ENCODE measurements at regions not wholly inside any gene's neighbourhood (a gene's known extent, or its start where the extent isn't known, plus 50 kb on each side); places are given as distances from the start of the nearest gene placed in this dataset.

DNA sequence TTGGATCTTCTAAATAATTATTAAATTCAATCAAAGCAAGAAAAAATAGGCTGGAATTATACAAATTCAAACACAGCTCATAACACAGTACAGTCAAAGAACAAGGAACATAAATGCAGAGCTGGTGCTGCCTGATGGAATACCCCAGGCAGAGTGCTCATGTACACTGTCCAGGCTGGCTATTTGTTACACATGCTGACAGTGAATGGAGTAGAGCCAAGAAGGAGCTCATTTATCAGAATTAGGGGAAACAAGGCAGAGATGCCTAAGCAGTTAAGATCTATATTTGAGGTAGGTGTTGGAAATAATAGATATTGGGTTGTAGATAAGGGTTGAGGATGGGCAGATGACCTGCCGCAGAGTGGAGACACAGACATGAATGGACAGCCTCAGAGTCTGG lies 788.2 kb upstream of the ARPP21 start:
- in situ Hi-C loops (cut with HindIII; ENCODE audit: low sequenced_read_pairs), result no loop called here

DNA sequence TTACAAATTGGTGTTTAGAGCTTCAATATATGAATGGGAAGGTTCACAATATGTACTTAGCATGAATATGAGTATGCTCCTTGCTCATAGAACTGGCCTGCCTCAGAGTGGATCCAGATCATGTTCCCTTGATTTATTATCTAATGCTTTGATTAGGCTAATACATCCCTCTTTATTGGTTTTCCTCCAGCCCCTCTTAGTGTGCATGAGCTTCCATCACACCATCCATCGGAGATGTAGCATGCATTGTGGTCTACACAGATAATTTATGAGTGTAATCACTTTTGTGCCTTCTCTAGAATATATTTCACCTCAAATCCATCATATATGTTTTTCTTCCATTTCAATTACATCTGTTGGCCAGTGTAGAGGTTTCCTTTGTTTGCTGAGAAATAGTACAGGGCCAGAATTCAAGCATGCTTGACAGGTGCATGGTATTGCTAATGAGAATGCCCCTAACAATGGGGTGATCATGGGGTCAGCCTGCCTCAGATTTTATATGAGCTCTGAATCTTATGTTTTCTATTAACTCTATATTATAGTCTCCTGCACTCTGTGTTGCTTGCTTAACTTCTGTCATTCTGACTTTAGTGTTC lies 786.4 kb upstream of the ARPP21 start:
- in situ Hi-C loops (cut with HindIII; ENCODE audit: low sequenced_read_pairs), result no loop called here

DNA sequence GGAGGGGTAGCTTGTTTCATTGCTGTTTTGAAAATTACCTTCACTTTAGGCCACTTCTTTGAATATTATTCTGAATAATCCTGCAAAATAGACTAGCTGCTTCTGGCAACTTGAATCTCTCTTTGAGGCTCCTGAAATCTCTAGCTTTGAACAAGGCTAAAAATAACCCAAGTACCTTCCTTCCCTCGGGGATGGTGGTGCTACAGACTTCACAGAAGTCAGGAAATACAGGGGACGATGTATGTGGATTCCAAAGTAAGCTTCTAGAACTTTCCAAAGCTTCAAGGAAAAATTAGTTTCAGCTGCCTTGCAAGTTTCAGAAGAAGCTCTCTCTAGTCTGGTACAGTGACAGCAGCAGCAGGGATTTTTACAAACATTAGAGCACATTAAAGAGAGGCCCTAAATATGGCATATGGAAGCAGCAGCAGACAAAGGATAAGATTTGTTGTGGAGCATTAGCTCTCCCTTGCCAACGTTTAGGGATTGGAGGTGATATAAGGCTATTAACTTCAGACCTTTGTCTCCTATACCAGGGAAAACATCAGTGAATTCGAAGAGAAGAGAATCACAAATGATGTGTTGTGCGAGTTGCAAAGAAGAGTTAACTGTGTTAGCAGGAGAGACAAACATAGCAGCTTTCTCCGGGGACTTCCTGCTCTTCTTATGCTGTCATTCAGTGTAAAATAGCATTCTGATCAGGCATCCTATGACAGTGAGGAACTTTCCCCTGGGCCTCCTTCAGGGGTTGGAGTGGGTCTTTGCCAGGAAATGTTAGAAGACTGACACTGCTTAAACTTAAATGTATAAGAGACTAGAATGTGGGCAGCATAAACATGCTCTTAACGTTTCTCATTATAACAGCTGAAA lies 783.0 kb upstream of the ARPP21 start:
- in situ Hi-C loops (cut with HindIII; ENCODE audit: low sequenced_read_pairs), result no loop called here

DNA sequence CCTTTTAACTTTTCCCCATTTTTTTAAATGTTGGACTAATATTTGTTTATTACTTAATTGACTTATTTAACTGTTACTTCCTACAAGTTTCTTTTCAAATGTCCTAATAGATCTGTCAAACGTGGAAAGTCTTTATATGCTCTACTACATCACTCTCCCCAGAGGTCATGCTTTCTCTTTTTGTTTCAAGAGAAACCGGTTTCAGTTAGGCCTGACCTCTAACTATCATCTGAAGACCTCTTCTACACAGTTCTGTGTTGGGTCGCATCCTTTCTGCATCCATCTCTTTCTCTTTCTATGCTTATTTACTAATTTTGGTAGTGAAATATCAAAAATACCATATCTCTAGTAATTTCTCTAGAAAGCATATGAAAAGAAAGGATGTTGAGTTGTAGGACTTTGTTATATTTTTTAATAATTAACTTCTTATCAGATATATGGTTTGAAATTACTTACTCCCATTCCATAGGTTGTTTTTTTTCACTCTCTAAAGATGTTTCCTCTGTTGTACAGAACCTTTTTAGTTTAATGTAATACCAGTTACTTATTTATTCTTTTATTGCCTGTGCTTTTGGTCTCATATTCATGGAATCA lies 781.2 kb upstream of the ARPP21 start:
- in situ Hi-C loops (cut with HindIII; ENCODE audit: low sequenced_read_pairs), result no loop called here

DNA sequence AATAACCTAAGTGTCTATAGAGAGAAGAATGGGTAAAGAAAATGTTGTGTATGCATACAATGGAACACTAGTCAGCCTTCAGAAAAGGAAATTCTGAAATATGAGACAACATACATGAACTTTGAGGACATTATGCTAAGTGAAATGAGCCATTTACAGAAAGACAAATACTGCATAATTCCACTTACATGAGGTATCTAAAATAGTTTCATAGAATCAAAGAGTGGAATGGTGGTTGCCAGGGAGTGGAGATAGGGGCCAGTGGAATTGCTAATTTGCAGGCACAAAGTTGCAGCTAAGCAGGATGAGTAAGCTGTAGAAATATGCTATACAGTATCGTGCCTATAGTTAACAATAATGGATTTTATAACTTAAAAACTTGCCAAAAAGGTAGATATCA lies 779.6 kb upstream of the ARPP21 start:
- in situ Hi-C loops (cut with HindIII; ENCODE audit: low sequenced_read_pairs), result no loop called here

DNA sequence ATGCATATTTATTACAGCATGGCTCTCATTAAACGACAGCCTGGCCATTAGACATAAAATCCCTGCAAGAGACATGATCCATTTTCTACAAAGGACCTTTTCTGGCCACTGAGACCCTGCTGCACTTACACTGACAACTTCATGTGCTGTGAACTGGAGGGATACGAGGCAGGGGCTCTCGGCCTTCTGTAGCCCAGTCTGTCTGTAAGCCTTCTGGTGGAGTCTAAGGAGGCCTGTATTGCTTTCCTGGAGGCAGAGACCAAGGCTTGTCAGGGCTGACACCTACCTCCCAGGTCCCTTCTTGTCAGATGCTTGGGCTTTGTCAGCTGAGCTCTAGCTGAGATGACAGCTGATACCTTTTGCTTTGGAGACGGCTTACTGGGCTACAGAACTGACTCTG lies 776.9 kb upstream of the ARPP21 start:
- in situ Hi-C loops (cut with HindIII; ENCODE audit: low sequenced_read_pairs), result no loop called here

DNA sequence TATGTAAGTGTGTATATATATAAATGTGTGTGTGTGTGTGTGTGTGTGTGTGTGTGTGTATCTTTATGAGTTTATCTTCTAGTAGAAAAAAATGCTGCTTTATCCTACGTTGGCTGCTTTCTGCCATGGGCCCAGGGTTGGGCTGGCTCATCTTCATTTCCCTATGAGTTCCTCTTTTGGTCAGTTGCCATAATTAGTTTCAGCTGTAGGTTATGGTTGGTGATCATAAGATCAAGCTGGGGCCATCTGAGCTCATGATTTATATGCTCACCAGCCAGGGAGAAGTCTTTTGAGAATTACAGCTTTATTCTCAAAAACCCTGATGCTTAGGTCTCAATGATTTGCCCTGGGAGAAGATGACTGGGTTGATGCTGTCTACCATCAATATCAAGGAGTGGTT lies 775.8 kb upstream of the ARPP21 start:
- in situ Hi-C loops (cut with HindIII; ENCODE audit: low sequenced_read_pairs), result no loop called here

DNA sequence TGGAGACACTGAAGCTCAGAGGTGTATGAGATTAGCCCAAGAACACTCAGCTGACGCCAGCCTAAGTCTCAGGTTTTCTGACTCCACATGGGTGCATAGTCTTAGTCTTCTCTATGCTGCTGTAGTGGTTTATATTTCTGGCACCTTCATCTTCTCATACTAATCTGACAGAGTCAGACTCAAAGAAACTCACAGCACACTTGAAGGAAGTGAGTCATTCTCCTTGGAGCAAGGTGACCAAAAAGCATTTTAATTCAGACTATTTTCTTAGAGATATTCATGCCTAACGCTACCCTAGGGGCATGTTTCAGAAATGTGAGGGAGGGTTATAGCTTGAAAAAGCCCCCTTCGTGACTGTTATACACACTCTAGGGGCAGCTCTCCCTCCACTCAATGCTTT lies 775.3 kb upstream of the ARPP21 start:
- in situ Hi-C loops (cut with HindIII; ENCODE audit: low sequenced_read_pairs), result no loop called here

DNA sequence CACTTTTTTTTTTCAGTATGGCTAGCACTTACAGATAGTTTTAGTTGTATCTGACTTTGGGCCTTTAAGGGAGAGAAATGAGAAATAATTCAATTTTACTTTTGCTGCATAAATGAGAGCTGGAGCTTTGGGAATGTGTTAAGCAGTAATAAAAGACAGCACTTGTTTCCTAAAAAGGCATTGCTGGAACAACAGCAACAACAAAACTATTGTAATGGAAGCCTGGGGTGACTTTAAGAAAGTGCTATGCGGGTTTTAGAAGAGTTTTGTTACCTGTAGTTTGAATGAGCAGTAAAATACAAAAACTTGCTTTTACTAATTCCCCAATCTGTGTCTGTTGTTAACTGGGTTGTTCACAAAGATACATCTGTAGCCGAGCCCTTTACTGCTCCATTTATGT lies 774.0 kb upstream of the ARPP21 start:
- in situ Hi-C loops (cut with HindIII; ENCODE audit: low sequenced_read_pairs), result no loop called here

DNA sequence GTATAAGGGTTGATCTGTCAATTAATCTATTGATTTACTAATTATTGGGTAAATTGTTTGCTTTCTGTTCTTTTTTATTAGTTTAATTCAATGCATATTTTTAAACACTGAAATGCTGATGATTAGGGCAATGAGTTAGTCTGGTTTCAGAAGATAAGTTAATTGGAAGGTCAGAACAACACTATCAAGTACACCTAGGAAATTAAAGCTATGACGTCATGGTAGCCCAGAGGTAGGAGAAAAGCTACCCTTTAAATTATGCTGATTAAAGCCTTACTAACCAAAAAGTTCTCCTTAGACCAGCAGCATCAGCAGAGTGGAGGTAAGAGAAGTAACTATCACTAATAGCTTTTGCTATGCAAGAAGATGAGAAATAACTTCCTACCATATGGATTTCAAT lies 770.4 kb upstream of the ARPP21 start:
- in situ Hi-C loops (cut with HindIII; ENCODE audit: low sequenced_read_pairs), result no loop called here

DNA sequence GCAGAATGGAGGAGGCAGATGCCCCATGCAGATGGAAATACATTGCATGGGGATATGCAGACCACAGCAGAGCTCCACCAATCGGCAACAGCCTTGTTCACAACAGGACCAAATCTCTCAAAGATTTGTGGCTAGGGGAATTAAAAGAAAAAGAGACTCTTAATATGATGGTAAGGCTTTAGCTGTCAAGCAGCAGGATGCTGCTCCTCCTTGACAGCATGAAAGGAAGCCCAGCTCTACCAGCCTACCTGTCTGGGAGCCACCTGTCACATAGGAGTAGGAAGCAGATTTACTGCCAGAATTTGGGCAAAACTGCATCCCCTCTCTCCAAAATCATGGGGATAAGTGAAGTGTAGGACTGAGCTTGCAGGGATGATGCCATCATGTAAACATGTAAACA lies 769.6 kb upstream of the ARPP21 start:
- in situ Hi-C loops (cut with HindIII; ENCODE audit: low sequenced_read_pairs), result no loop called here

DNA sequence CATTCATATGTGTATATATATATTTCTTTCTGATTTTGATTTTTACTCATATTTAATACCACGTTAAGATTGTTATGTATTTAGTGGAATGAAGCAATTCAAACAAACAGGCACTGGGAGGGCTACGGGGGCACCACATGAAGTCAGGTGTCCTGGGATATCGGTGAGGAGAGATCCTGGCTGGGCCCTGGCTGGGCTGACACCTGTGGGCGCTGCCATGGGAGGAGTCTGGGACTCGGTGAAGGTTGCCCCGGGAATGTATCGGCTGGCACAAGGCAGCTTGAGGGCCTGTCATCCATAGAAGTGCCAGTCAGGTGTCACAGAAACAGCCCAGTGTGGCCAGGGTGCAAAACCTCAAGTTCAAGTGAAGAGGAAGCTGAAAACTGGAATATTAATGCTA lies 766.9 kb upstream of the ARPP21 start:
- in situ Hi-C loops (cut with HindIII; ENCODE audit: low sequenced_read_pairs), result no loop called here

DNA sequence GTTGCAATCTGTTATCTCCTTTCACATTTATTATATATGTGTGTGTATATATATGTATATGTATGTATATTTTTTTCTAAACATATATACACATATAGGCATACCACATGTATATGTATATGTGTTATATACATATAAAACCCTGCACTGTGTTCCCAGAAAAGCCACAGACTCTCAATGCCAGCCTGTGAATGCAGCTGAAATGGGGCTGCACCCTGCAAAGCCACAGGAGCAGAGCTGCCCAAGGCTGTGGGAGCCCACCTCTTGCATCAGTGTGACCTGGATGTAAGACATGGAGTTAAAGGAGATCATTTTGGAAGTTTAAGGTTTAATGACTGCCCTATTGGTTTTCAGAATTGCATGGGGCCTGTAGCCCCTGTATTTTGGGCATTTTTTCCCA lies 762.3 kb upstream of the ARPP21 start:
- in situ Hi-C loops (cut with HindIII; ENCODE audit: low sequenced_read_pairs), result no loop called here

DNA sequence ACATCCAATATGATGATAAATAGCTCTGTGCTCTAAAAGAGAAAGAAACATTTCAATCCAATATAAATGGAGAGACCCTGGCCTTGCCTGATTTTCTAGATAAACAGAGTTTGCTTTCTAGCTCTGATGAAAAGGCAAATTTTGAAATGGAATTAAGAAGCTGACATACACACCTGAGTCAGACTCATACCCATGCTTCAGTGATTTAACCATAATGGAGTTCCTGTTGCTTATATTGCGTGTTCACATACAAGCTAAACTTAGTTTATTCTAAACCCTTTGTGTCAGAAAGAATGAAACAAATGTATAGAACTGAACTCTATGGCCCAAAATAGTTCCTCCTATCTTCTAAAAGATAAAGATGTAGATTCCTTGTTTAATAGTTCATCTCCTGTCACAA lies 760.8 kb upstream of the ARPP21 start:
- in situ Hi-C loops (cut with HindIII; ENCODE audit: low sequenced_read_pairs), result no loop called here

DNA sequence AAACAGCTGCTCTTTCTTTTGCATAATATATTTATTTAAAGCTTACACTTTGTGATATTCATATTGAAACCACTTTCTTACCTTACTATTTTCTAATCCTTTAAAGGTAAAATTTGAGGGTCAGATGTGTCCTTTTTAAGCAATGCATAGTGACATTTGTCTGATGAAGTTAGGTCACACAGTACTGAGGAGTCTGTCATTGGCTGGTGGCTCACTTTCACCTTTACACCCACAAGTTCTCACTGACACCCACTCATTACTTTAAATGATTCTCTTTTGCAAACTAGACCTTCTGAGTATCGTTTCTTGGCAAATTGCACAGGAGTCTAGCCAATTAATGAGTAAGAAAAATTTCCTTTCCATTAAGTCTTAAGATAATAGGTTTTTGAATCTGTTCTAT lies 758.3 kb upstream of the ARPP21 start:
- in situ Hi-C loops (cut with HindIII; ENCODE audit: low sequenced_read_pairs), result no loop called here

DNA sequence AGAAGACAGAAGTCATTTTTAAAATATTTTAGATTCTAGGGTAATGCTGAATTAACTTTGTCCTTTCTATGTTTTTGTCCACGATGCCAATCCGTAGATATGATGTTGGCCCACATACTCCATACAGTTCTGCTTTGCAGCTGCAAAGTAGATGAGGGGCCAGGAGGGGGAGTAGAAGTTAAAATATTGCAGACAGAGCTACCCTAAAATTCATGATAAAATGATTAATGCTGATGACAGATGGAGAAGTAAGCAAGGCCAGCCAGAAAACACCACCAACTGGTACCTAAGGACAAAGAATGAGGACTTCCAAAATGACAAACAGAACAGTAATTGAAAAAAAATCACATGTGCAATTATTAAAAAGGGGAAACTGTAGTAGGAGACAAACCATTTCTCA lies 756.6 kb upstream of the ARPP21 start:
- in situ Hi-C loops (cut with HindIII; ENCODE audit: low sequenced_read_pairs), result no loop called here

DNA sequence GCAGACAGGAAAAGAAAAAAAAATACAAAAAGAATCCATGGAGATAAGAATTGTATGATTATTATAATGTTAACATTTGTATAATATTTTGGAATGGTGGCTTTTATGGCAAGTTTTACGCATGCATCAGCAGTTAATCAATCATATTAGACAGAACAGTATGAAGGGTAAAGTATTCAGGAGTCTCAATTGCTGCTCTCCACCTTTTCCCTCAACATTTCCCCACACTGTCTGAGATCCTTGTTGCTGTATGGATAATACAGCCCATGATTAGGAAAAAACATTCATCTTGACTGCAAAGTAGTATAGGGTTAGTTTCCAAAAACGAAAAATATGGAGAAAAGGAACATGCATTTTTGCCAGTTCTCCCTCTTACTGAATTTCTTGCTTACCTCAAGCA lies 755.3 kb upstream of the ARPP21 start:
- in situ Hi-C loops (cut with HindIII; ENCODE audit: low sequenced_read_pairs), result no loop called here

DNA sequence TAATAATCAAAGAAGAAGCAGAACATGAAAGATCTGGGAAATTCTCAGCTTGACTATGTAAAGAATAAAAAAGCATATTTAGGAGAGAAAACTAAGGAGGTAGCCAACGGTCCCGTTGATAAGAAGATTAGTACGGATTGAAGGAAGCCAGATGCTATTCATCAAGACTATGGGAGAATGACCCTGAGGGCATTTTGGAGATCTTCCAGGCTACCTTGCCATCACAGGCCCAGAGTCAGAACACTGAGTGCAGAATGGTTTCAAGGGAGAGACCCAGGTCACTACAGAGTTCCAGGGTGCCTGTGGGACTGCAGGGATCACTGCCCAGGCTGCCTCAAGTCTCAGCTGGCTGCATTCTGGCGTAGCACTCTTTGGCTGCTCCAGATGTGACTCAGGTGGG lies 752.9 kb upstream of the ARPP21 start:
- in situ Hi-C loops (cut with HindIII; ENCODE audit: low sequenced_read_pairs), result no loop called here

DNA sequence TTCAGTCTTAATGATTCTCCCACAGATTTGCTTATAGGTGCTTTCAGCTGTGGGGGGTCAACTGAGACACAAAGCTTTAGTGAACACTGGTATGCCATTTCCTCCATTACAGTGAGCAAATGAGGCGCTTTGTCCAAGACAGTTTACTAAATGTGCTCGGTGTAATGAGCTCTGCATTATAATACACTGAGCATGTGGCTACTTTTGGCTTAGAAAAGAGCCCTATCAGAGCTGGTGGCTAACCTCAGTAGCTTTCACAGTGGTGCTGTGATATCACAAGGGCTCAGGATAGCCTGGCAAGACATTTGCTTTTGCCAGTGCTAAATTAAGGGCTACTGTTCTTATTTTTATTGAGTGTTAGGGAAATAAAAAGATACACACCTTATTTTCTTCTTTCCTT lies 749.7 kb upstream of the ARPP21 start:
- in situ Hi-C loops (cut with HindIII; ENCODE audit: low sequenced_read_pairs), result no loop called here

DNA sequence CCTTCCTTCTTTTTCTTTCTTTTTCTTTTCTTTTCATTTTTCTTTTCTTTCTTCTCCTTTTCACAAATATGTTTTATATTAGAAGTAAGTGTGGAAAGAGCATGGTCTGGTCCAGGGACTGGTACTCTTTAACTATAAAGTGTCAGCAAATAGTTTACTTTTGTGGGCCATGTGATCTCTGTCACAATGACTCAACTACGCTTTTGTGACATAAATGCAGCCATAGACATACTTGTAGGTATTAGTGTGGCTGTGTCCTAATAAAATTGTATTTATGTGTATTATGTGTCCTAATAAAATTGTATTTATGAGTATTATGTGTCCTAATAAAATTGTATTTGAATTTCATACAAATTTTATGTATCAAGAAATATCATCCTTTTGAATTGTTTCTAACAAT lies 749.1 kb upstream of the ARPP21 start:
- in situ Hi-C loops (cut with HindIII; ENCODE audit: low sequenced_read_pairs), result no loop called here

DNA sequence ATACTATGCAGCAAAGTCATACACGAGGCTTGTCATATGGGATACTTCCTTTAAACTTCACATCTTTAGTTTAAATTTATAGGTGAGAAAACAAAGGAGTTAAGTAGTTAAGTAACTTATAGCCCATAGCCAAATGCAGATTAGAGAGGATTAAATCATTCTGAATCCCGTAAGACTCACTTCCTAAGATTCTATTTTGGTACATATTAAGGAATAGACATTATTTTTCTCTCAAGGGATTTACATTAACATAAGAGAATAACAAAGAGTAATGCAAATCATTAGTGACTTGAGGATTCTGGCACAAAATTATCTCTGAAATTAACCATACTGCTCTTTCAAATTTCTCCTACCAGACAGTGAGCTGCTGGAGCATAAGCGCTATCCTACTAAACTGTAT lies 747.4 kb upstream of the ARPP21 start:
- in situ Hi-C loops (cut with HindIII; ENCODE audit: low sequenced_read_pairs), result no loop called here

DNA sequence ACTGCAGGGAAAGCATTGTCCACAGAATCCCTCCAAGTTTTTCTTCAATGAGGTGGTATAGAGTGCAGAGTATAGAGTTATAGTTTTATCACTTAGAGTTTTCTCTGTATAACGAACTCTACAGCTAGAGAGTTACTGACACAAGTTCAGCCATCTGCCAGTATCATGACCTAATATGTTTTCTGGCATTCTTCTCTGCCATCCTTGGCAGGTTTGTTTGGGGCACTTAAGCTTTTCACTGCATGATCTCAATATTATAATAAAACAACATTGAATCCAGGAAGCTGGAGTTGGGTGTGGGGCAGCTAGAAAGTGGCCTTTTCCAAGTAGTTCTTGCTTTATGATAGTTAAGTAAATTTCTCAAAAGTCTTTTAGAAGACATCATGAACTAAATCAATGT lies 743.5 kb upstream of the ARPP21 start:
- in situ Hi-C loops (cut with HindIII; ENCODE audit: low sequenced_read_pairs), result no loop called here

Data from DLD1 (cell line).